Neuron (in vitro differentiated cells): ENCODE measurements at regions not wholly inside any gene's neighbourhood (a gene's known extent, or its start where the extent isn't known, plus 50 kb on each side); places are given as distances from the start of the nearest gene placed in this dataset.

Experiments used
- H2AFZ ChIP-seq: one replicate; pipeline ENCODE4 v1.6.1; 2013; ENCODE audit warnings: low read depth, mild to moderate bottlenecking, inconsistent platforms, low read length, moderate library complexity
- H3K27me3 ChIP-seq: one replicate; pipeline ENCODE4 v1.6.1; 2013; ENCODE audit warnings: low read length; ENCODE audit not compliant: insufficient read depth
- H3K36me3 ChIP-seq: one replicate; pipeline ENCODE4 v1.6.1; 2013; ENCODE audit warnings: low read length; ENCODE audit not compliant: insufficient read depth
- H3K4me1 ChIP-seq: one replicate; pipeline ENCODE4 v1.6.1; 2013; ENCODE audit warnings: low read length; ENCODE audit not compliant: insufficient read depth
- H3K4me3 ChIP-seq: 2 replicates; pipeline ENCODE4 v1.5.1; 2013; ENCODE audit warnings: mild to moderate bottlenecking, low read length, moderate library complexity
- H3K9me3 ChIP-seq: one replicate; pipeline ENCODE4 v1.6.1; 2013; ENCODE audit warnings: low read length

GRCh38 chr9:27851858-27852257 lies 278.6 kb upstream of the C9orf72 start:
- H3K27me3 ChIP-seq: no peaks in the 10 kb centered on the region
- no peaks in the 10 kb centered on the region for H3K9me3 ChIP-seq
- no peaks in the 10 kb centered on the region for H3K36me3 ChIP-seq
- H3K4me1 ChIP-seq: no peaks in the 10 kb centered on the region
- no peak overlapping the region for H2AFZ ChIP-seq
- no peak overlapping the region for H3K4me3 ChIP-seq

- Histone ChIP-seq H3K27me3 (no peaks in the 10 kb centered on the region), H2AFZ (no peak overlapping the region), H3K4me3 (no peak overlapping the region)
These were observed 280.2 kb upstream of the C9orf72 start for GRCh38 chr9:27853529-27853928.

DNA sequence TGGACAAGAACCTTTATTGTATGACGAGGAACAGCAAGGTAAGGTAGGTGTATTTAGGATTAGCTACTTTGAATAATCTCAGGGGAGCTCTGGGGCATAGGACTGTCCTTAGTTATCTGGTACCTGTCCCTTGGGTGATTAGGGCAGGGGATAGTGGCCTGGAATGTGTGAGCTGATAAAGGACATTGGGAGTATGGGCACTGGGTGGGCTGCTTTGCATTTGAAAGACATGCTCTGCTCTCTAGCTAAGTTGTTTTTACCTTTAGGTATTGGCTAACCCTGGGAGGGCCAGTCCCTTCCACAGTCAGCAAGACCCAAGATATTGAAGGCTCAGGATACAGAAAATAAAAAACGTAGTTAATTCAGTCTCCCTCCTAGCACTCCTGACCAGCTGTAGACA lies 282.8 kb upstream of the C9orf72 start:
- Histone ChIP-seq H3K36me3 (no peaks in the 10 kb centered on the region), H3K27me3 (no peaks in the 10 kb centered on the region), H2AFZ (no peak overlapping the region), H3K4me1 (no peaks in the 10 kb centered on the region), H3K9me3 (no peaks in the 10 kb centered on the region), H3K4me3 (no peak overlapping the region)

More at GRCh38 chr9:27853529-27853928, 280.2 kb upstream of the C9orf72 start:
- H3K4me1 ChIP-seq: no peaks in the 10 kb centered on the region
- no peaks in the 10 kb centered on the region for H3K36me3 ChIP-seq
- no peaks in the 10 kb centered on the region for H3K9me3 ChIP-seq

- Histone ChIP-seq H3K4me1 (no peaks in the 10 kb centered on the region), H3K27me3 (no peaks in the 10 kb centered on the region), H2AFZ (no peak overlapping the region), H3K4me3 (no peak overlapping the region), H3K9me3 (no peaks in the 10 kb centered on the region), H3K36me3 (no peaks in the 10 kb centered on the region)
These were observed 283.5 kb upstream of the C9orf72 start for GRCh38 chr9:27856748-27857147.

DNA sequence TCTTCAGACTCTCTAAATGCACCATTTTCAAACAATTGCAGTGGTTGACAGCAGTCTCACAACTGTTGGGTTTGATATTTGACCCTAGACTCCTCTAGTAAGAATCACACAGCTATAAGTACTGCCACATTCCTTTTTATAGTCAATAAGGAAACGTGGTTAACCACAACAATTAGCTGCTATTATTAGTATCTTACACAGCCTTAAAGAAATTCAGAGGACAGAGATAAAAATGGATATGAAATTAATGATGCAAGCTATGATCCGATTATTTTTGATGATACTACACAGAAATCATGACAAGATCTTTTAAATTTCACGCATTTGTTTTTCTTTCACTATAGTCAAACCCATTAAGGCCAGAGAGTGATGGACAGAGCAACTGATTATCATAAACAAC lies 288.6 kb upstream of the C9orf72 start:
- H3K4me1 ChIP-seq: peaks cover 2% of the 10 kb centered on the region
- no peaks in the 10 kb centered on the region for H3K27me3 ChIP-seq
- H3K4me3 ChIP-seq: no peak overlapping the region
- H3K36me3 ChIP-seq: no peaks in the 10 kb centered on the region
- no peaks in the 10 kb centered on the region for H3K9me3 ChIP-seq
- H2AFZ ChIP-seq: no peak overlapping the region

DNA sequence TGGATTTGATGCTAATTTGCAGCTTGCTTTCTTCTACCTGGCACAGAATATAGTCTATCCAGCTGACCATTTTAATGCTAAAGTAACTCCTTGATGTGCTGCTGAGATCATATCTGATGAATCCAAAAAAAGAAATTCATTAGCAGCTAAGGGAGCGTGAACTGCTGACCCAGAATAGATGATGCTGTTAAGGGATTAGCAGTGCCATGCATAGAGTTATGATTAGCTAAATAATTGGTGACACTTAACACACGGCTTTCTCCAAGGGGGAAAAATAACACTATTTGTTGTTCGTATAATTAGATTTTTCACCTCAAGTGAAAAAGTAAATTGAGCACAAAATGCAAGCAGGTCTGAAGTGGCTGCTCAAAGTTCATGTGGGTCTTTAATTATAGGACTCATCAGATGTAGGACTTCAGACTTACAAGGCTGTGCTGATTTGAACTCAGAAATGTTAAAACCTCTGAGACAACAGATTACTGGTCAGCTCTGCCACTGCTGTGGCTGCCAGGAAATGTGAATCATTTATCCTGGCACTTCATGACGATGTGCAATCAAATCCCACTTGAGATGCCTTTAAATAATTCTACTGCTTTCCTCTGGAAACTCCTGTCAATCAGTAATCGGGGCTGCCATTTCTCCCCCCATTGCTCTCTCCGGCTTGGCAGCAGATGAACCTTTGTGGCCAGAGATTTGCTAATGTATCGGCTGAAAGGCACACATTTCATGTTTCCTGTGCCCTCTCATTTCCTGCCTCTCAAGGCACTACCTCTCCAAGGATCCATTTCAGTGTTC lies 291.6 kb upstream of the C9orf72 start:
- H3K4me3 ChIP-seq: no peak overlapping the region
- H3K36me3 ChIP-seq: no peaks in the 10 kb centered on the region
- peaks cover 2% of the 10 kb centered on the region for H3K4me1 ChIP-seq
- H2AFZ ChIP-seq: no peak overlapping the region
- H3K27me3 ChIP-seq: no peaks in the 10 kb centered on the region
- no peaks in the 10 kb centered on the region for H3K9me3 ChIP-seq

- Histone ChIP-seq H3K4me1 (peaks cover 2% of the 10 kb centered on the region), H3K9me3 (no peaks in the 10 kb centered on the region), H3K4me3 (no peak overlapping the region), H2AFZ (no peak overlapping the region), H3K36me3 (no peaks in the 10 kb centered on the region), H3K27me3 (no peaks in the 10 kb centered on the region)
These were observed 293.5 kb upstream of the C9orf72 start for GRCh38 chr9:27866741-27867140.

GRCh38 chr9:27870404-27870803 lies 297.1 kb upstream of the C9orf72 start:
- Histone ChIP-seq H2AFZ (no peak overlapping the region), H3K4me1 (no peaks in the 10 kb centered on the region), H3K27me3 (no peaks in the 10 kb centered on the region), H3K9me3 (no peaks in the 10 kb centered on the region), H3K4me3 (no peak overlapping the region), H3K36me3 (no peaks in the 10 kb centered on the region)

GRCh38 chr9:27880156-27880555 lies 306.9 kb upstream of the C9orf72 start:
- Histone ChIP-seq H3K9me3 (no peaks in the 10 kb centered on the region), H3K4me3 (no peak overlapping the region), H2AFZ (no peak overlapping the region), H3K36me3 (no peaks in the 10 kb centered on the region), H3K27me3 (no peaks in the 10 kb centered on the region), H3K4me1 (peaks cover 20% of the 10 kb centered on the region)

DNA sequence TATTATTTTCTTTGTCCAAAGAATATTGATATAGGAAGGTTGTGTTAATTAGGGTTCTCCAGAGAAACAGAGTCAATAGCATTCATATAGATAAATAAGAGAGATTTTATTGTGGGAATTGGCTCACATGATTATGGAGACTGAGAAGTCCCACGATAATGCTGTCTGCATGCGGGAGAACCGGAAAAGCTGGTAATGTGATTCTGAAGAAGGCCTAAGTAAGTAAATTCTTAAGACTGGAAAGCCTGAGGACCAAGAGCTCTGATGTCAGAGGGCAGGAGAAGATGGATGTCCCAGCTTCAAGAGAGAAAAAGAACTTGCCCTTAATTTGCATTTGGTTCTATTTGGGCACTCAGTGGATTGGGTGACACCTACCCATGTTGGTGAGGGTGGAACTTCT lies 307.4 kb upstream of the C9orf72 start:
- Histone ChIP-seq H3K4me1 (peaks cover 20% of the 10 kb centered on the region), H3K4me3 (no peak overlapping the region), H2AFZ (no peak overlapping the region), H3K36me3 (no peaks in the 10 kb centered on the region), H3K27me3 (no peaks in the 10 kb centered on the region), H3K9me3 (no peaks in the 10 kb centered on the region)

DNA sequence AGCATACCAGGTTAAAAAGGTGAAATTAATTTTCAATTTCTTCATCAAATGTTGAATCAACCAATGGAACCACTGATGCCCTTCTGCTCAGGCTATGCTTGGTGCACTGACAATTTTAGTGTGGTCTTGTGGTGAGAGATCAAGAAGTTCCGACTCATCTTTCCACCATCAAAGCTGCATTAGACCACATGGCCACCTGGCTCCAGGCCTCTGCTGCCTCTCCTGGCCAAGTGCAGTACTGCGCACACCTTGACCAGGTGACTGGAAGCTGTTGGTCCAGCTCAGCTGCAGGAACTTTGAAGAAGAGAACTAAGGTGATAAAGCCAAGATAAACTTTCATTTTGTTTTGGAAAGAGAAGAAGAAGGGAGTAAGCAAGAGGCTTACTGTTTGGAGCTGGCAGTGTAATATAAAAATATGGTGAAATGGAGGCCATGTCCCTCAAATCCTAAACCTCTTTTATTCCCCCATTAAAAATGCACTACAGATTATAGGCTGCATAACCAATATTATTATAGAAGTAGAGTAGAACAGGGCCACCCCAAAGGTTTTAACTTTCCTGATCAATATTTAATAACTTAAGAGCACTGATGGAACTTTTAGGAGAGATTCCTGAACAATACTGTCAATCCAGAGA lies 315.5 kb upstream of the C9orf72 start:
- no peaks in the 10 kb centered on the region for H3K9me3 ChIP-seq
- H3K4me1 ChIP-seq: no peaks in the 10 kb centered on the region
- no peak overlapping the region for H3K4me3 ChIP-seq
- no peaks in the 10 kb centered on the region for H3K36me3 ChIP-seq
- no peaks in the 10 kb centered on the region for H3K27me3 ChIP-seq
- no peak overlapping the region for H2AFZ ChIP-seq

- Histone ChIP-seq H3K36me3 (no peaks in the 10 kb centered on the region), H3K4me3 (no peak overlapping the region), H2AFZ (no peak overlapping the region), H3K27me3 (no peaks in the 10 kb centered on the region), H3K4me1 (peaks cover under 1% of the 10 kb centered on the region), H3K9me3 (no peaks in the 10 kb centered on the region)
These were observed 351.2 kb upstream of the C9orf72 start for GRCh38 chr9:27924502-27924901.

DNA sequence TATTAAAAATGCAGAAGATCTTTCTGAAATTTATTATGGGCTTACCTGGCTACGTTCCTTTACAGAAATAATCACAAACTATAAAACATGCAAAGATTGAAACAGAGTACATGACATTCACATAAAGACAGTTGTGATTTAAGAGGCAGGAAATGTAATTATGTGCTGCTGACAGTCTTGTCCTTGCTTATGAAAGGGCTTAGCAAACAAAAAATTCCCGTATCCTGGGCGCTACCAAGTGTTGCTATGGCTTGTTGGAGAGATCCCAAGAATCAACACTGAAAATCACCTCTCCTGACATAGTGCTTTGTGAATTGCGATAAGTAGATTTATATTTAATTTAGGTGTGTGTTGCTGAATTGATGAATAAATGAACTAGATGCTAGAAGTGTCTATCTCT lies 352.5 kb upstream of the C9orf72 start:
- no peaks in the 10 kb centered on the region for H3K36me3 ChIP-seq
- H3K4me1 ChIP-seq: peaks cover 12% of the 10 kb centered on the region
- no peaks in the 10 kb centered on the region for H3K9me3 ChIP-seq
- no peaks in the 10 kb centered on the region for H3K27me3 ChIP-seq
- H2AFZ ChIP-seq: no peak overlapping the region
- H3K4me3 ChIP-seq: no peak overlapping the region
